HG02840 (cell line): ENCODE measurements at regions not wholly inside any gene's neighbourhood (a gene's known extent, or its start where the extent isn't known, plus 50 kb on each side); places are given as distances from the start of the nearest gene placed in this dataset.

Experiments used
- ATAC-seq: cut with Tn5 transposase; IDR thresholded peaks from one replicate; pipeline ENCODE4 v1.9.1; 2021; ENCODE audit warnings: mild to moderate bottlenecking, moderate library complexity, moderate number of reproducible peaks; ENCODE audit not compliant: unreplicated experiment, low FRiP score

DNA sequence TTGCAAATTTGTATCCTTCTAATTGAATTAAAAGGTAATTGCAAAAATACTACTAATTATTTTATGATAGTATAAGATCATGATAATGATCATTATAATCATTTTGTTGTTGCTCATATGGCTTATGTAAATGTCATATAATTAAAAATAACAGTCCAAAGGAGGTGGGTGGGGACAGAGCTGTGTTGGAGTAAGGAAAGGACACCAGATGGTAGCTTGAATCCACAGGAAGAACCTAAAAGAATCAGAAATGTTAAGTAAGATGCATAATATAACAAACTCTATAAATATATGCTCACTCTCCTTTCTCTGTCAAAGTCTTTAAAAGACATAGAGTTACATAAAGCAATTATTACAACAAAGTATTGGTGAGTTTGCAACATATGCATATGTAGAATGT, 650.7 kb upstream of the HS6ST1 start:
- ATAC-seq = no peak

DNA sequence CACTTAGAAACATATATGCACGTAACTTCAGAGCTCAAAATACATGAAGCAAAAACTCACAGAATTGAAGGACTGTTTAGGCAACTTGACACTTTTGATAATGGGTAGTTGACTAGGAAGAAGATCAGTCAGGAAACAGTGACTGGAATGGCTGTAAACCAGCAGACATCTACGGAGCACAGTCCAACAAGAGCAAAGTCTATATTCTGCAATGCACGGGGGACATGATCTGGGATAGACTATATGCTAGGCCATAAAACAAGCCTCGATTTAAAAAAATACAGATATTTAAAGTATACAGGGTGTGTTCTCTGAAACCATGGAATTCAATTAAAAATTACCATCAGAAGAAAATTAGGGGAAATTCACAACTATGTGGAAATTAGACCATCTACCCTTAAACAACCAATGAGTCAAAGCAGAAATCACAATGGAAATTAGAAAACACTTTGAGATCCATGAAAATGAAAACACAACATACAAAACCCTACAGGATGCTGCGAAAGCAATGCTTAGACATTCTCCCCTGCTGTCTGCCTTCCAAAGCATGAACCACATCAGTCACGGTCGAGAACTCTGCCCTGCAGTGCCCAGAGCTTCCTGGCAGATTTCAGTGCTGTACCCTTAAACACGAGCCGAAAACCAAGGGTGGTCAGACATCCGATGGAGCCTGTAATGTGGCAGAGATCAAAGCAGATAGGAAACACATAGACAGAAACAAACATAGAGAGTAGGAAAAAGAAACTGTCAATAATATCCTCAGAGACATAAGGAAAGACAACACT, 651.9 kb upstream of the HS6ST1 start:
- no peak for ATAC-seq

DNA sequence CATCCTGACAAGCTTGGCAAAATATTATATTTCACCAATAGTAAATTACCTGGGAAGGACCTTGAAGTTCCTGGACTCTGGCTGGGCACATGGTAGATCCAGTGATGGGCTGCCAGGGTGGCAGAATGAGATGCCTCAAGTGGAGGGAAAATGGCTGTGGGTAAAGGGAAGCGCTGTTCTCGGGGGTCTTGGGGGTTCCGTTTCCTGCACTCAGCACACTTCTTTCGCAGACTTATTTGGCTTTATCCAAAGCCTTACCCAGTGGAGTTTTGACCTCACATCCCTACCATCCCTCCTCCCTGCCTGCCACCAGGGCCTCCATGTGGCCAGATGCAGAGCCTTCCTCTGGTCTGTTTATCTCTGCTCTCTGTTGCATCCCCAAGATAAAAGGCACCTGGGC, 654.9 kb upstream of the HS6ST1 start:
- no peak for ATAC-seq

DNA sequence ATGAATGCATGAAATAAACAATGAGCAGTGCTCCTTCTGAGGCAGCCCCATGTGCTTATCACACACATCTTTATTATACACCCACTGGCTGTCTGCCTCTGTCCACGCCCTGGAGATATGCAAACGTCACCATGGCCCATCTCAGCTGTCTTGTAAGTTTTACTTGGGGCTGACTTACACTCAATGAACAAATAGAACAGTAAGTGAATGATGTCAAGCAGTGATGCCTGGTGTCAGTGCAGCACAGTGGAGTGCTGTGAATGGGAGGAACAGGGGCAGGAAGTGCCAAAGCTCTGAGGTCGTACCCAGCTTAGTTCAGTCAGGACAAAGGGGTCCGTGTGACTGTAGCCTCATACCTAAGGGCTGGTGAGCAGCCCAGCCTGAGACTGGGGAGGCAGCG, 659.5 kb upstream of the HS6ST1 start:
- no peak for ATAC-seq

DNA sequence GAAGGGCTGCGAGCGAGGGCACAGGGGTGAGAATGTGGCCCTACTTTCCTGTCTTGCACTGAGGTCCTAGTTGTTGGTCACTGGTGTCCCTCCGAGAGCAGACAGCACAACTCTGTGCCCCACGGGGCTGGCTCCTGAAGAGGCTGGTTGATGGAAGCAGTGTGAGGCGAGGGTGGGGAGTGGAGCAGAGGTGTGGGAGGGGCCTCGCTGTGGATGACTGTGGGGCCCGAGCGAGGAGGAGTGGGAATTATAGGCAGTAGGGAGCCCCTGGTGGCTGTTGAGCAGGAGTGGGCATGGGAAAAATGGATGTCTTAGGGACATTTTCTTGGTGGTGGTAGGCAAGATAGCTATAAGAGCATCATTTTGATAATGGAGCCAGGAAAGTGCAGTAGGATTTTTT, 660.5 kb upstream of the HS6ST1 start:
- ATAC-seq = no peak

DNA sequence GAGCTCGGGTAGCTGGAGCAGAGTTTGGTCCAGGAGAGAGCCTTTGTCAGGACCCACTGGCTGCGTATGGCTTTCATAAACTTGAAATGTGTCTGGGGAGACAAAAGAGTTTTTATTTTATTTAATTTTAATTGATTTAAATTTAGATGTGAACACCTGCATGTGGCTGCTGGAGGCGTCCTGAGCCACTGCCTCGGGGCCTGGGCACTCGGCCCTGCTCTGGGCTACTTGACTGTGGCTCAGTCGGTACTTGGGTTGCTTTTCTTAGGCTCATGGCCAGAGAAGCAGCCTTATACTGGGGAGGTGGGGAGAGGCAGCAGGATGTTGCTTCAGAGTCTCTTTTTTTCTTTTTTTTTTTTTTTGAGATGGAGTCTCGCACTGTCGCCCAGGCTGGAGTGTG, 661.8 kb upstream of the HS6ST1 start:
- no peak for ATAC-seq

DNA sequence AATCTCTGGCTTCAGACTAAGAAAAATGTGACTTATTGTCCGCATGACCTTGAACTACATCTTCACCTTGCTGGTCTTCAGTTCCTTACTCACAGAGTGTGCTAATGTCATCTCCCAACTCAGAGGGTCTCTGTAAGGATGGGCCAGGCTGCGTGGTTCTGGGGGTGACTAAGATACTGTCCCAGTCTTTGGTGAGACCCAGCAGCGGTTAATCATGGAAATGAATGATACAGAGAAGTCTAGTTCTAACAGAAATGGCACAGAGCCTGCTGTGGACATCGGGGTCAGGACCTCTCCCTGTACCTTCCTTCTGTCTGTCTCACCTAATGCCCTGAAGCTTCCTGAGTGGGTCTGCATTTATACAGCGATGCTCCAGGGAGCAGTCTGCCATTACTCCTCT, 662.7 kb upstream of the HS6ST1 start:
- no peak for ATAC-seq

DNA sequence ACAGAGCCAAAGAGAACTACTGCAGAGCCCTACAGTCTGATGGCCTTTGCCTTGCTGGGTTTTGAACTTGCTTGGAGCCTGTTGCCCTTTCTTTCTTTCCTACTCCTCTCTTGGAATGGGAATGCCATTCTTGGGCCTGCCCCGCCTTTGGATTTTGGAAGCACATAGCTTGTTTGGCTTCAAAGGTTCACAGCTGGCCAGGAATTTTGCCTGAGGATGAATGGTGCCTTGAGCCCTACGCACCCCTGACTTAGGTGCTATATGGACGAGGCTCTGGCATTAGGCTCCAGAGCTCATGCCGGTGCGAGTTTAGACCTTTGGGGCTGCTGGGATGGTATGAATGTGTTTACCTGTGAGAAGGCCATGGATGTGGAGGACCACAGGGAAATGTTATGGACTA, 663.3 kb upstream of the HS6ST1 start:
- ATAC-seq = no peak

DNA sequence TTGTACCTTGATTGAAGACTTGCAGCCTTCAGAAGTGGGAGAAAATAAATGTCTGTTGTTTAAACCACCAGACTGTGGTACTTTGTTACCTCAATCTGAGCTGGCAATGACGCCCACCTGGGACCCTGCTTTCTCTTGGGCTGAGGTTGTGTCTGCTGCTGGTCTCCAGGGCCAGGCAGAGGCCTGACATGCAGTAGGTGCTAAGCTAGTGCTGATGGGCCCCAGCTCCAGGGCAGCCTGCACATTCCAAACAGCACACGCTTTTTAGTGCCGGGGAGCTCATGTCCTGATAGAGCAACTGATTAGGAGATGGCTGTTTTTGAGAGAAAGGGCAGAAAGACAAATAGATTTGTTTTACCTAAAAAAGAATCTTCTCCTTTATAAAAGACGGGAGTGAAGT, 664.0 kb upstream of the HS6ST1 start:
- no peak for ATAC-seq

DNA sequence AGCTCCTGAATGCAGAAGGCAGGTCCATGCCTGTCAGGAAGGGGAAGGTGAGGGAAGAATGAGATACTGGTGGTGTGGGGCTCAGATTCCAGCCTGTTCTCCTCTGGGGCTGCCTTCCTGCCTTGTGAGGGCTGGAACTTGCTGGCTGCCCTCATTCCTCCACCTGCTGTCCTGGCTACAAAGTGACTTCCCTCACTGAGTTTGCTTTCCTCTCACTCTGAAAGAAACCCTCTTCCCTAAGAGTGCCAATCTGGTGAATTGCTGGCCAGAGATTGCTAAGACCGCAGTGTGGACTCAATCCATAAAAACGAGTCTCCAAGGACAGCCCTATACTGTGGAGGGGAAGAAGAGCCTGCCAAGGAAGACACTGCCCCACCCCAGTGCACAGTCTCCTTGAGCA, 664.4 kb upstream of the HS6ST1 start:
- no peak for ATAC-seq

DNA sequence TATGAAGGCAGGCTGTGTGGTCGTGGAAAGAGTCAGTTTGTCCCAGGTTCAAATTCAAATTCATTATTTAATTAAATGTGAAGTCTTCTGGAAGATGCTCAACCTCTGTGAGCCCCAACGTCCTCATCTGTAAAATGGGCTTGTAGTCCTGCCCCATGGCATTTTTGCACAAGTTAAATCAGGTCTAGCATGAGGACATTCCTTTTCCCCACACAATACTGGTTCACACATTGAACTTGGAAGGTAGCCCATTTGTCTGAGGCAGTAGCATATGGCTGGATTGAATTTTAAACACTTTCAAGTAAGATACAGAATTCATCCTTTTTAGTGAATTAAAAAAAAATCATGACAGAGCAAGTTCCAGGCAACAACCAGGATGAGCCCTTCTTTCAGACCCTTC, 665.4 kb upstream of the HS6ST1 start:
- no peak for ATAC-seq

DNA sequence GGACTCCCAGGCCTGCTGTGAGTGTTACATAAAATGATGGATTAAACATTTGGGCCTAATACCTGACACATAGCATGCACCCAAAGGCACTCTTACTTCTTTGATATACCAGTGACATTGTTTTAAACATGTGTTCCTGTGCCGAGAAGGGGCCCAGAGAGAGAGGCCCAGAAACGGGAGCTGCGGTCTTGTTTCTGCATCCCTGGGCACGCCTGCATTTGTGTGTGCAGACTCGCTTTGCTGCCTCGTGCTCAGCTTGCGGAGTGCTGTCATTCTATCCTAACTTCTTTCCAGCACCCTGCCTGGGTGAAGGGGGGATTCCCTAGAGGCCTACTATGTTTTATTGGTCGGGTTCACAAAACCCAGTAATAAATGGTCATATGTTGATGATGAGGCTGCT, 666.2 kb upstream of the HS6ST1 start:
- no peak for ATAC-seq

DNA sequence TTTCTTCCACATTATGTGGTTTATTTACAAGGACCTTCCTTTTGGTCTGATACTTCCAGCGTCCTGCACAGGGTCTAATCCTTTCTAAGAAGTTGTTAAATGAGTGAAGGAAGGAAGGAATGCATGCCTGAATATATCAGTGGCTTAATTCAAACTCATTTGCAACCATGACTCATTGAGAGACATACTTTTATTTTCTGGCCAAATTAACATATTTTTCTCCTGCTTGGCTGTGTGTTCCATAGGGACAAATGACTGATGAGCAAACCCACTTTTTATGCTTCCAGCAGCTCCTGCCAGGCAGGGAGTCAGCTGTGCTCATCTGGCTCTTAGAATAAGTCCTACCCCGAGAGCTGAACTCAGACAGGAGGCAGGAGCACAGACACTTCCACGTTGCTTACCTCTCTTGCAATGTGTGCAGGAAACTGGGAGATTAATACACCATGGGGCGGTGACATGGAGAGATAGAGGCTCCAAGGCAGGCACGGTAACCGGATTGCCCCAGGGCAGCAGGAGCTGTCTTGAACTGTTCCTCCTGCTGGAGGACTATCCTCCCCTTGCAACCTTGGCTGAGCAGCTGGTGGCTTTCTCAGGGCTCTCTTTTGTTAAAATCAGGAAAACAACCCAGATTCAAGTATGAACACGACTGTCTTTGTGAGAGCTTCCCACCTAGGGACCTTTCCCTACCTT, 667.5 kb upstream of the HS6ST1 start:
- no peak for ATAC-seq

DNA sequence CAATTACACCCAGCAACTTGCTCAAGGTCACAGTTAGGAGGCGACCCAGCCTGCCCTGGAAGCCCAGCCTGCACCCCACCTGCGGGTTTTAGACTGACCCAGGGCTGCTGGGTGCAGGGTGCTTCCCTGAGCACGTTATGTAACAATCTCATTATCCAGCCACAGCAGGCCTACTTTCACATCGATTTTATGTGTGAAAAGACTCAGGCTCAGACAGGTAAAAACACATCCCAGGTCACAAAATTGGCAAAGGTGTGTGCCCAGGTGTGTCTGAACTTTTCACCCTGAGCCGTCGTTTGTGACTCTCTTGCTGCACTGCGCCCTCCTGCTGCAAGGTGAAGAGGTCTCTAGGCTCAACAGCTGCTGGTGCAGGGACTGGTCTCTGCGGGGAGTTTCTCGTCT, 668.2 kb upstream of the HS6ST1 start:
- ATAC-seq = no peak

DNA sequence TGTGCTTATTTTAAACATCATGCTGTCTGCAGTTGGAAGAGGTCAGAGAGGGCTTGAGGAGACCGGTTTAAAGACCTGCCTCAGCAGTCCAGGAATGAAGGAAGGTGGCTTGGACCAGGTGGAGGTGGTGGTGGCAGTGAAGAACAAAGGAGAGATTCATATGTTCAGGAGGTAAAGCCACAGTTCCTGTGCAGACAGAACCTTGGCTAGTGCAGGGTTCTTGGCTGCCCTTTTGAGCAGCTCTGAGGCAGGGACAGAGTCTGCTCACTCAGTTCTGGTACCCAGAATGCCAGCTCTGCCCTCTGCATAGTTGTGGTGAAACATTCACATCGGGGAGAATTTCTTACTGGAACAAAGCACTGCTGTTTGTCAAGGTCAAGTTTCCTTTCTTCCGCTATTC, 669.7 kb upstream of the HS6ST1 start:
- no peak for ATAC-seq

DNA sequence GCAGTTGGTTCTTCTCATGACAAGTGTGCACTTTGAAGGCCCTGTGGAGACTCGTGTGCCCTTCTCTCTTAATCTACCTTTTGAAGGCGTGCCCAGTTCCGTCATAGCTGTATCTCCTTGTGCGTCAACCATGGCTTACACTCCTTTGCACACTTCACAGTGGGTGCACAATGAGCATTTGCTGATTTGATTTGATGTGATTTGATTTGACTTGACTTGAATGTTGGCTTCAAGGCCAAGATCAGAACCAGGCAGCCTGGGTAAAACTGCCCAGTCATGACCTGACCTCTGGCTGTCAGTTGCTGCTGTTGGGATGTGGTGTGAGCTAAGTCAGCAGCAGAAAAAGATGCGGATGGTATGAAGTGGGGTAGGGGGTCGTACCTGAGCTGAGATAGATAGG, 670.3 kb upstream of the HS6ST1 start:
- ATAC-seq = no peak

DNA sequence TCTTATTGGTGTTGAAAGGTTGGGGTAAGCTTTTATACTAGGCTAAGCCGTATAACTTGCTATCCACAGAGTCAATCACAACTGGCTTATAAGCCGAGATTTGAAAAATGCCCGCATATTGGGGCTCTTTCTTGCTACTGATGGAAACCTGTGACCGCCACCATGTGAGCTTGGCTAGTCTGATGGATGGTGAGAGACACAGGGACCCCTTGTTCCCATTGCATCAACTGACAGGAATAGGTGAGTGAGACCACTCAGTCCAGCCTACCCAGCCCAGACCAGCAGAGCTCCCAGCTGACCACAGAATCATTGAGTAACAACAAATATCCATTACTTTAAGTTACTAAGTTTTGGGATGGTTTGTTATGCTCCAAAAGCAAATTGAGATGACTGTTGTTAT, 676.4 kb upstream of the HS6ST1 start:
- ATAC-seq = no peak

DNA sequence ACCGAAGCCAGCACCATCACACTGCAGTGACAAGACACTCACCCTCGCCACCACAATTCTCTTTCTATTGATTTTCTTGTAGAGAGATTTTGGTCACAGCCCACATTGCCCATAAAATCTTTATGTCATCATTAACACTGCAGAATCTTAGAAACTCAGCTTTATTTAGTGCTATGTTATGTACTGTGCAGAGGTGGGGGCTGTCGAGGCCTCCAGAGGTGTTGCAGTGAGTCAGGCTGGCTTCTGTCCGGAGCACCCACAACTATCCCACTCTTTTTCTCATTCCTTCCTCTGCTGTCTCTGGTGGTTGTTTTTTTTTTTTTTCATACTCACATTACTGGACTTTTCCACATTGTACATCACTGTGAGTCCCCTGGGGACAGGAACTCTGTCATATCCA, 677.4 kb upstream of the HS6ST1 start:
- no peak for ATAC-seq

DNA sequence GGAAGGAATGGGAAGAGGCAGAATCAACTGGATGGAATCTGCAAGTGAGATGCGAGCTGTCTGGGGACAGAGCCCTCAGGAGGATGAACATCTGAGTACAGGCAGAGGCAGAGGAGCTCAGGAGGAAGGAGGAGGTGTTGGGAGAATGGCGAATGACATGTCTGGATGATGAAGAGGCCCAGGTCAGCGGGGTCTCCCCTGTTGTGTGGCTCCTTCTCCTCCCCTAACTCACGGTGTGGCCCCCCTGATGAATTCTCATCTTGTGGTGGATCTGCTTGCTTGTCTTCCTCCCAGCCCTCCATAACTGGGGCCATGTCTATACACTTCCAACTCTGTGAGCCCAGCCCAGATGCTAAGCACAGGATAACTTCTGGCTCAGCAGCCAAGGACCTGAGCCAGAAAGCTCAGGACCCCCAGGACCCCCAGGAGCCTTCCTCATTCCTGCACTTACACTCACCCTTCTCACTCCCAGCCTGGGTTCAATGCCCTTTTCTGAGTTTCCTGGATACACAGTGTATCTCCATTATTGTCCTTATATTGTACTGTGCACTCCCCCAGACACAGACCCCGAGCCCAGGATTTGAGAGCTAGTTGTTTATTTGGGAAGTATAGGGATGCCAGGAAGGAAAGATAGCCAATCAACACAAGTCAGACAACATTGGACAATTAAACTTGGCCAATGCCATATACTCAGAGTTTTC, 678.6 kb upstream of the HS6ST1 start:
- no peak for ATAC-seq

DNA sequence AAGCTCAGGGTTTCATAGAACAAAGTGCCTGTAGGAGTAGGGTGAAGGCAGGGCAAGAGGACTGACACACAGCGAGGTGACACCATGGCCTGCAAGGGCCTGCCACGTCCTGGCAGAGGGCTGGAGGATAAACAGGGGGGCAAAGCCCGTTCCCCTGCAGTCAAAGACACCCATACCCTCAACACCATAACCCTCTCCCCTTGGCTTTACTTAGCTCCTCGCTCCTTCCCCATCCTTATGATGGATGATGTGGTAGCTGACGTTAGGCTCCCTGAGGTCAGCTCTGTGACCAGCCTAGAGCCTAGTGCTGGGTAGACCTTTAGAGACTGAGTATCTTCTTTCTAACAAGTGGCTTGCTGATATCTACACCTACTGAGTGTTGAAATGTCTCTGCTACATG, 683.3 kb upstream of the HS6ST1 start:
- no peak for ATAC-seq

DNA sequence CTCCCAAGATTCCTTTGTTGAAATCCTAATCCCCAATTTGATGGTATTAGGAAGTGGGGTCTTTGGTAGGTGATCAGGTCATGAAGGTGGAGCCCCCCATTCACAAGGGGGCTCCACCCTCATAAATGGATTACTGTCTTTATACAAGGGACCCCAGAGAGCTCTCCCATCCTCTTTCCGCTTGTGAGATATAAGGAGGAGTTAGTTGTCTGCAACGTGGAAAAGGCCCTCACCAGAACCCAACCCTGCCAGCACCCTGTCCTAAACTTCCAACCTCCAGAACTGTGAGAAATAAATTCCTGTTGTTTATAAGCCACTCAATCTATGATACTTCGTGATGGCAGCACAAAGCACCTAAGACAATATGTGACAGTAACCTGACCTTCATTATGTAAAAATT, 684.1 kb upstream of the HS6ST1 start:
- ATAC-seq = no peak

DNA sequence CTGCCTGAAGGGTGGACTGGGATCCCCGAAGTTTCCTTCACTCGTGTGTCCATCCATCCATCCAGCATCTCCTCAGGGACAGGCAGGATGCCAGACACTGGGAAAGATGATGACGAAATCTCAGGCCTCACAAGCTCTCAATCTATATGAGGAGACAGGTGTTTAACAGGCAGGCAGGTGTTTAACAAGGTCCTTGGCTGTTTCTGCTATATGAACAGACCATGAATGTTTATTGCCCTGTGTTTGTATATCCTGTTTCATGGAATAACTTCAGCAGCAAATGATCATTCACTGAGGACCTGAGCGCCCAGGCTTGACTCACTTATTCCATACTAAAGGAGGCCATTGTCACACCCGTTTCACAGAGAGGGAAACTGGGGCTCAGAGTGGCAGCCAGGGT, 685.8 kb upstream of the HS6ST1 start:
- no peak for ATAC-seq
